NT2/D1 (cell line): ENCODE measurements at regions not wholly inside any gene's neighbourhood (a gene's known extent, or its start where the extent isn't known, plus 50 kb on each side); places are given as distances from the start of the nearest gene placed in this dataset.

Source experiments
- YY1 ChIP-seq: IDR thresholded peaks from 2 replicates; pipeline ENCODE4 v1.6.1; 2011; ENCODE audit not compliant: insufficient read length, insufficient read depth
- ZNF274 ChIP-seq: IDR thresholded peaks from 2 replicates; pipeline ENCODE4 v1.6.1; 2011; ENCODE audit warnings: mild to moderate bottlenecking, low read depth, low read length

DNA sequence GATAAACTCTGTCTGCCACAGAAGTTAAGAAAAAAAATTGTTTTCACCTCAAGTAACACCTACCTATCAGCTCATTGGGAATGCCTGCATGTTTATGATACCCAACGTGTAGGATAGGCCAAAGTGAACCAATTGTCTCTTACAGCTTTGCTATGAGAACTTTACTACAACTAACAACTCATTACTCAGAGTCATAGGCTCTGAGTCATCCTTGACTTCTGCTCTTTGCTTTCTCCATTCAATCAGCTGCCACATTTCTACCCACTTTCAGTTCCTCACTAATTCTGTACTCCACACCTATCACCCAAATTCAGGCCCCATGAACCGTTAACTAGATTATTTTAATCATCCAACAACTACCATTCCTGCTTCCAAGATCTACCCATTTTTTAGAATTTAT is 843.9 kb downstream of the TUSC7 start:
- TF ChIP-seq ZNF274 (no peak), YY1 (no peak)
